ENCODE measurements at regions not wholly inside any gene's neighbourhood (a gene's known extent, or its start where the extent isn't known, plus 50 kb on each side); places are given as distances from the start of the nearest gene placed in this dataset.

DNA sequence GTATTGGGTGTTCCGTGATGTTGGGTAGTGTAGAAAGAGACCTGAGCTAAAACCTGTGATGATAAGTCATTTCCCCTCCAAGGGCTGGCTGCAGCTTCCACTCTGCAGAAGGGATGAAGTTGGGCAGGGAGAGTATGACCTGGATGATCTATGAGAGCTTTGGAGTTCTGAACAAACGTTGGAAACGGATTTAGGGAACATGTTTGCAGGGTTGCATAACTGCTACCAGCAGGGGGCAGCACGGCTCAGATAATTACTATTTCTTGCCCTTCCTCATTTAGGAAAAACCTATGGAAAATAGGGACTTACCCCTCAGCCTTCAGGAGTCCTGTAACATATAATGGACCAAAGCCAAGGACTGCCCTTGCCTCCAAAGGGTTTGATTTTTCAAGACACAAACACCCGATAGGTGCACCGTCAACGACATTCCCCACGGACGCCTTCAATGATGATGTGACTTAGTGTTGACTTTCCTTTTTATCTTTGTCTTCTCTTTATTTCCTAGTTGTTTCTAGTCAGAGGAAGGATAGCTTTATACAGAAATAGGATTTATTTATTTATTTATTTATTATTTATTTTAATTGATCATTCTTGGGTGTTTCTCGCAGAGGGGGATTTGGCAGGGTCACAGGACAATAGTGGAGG lies 164.9 kb upstream of the SASH1 start:
- RAD21 ChIA-PET (ENCODE audit: low non-redundant PET in 1 of 2, low total read pairs in 2 of 2, uncharacterized antibody in 2 of 2, unreplicated experiment in 2 of 2): interaction anchor here in 1 of 2 experiments (1.5 kb wide), 1 partner anchor 671 kb away, joined by 3 read pairs; no protein-coding TSS in a partner anchor

More for the DNA sequence above, 164.9 kb upstream of the SASH1 start:
- Histone ChIP-seq H3K9me2 (ENCODE audit: insufficient read depth) (no peaks in the 10 kb centered on the region), H3K4me2 (ENCODE audit: low read length) (no peak overlapping the region), H3K4me3 (replicated peaks in 1 of 2; ENCODE audit: low read depth in 1 of 2, low read length in 2 of 2) (no peak overlapping the region), H3K27me3 (ENCODE audit: insufficient read depth, low read length) (no peaks in the 10 kb centered on the region), H3K9me3 (ENCODE audit: control insufficient read depth in 1 of 2, insufficient read depth in 1 of 2, low read depth in 1 of 2, low read length in 2 of 2) (no peaks in the 10 kb centered on the region), H2AFZ (ENCODE audit: low read depth, low read length, poor library complexity, severe bottlenecking) (no peak overlapping the region), H3K79me2 (ENCODE audit: insufficient read depth, low read length) (no peaks in the 10 kb centered on the region), H3K27ac (ENCODE audit: low read depth, low read length) (no peak overlapping the region), H3K9ac (ENCODE audit: low read length) (no peak overlapping the region), H3K36me3 (ENCODE audit: control insufficient read depth in 1 of 2, insufficient read depth in 2 of 2, low read length in 2 of 2) (no peaks in the 10 kb centered on the region), H4K20me1 (ENCODE audit: insufficient read depth) (no peaks in the 10 kb centered on the region), H3K4me1 (ENCODE audit: control insufficient read depth in 1 of 2, insufficient read depth in 2 of 2, low read length in 2 of 2) (no peaks in the 10 kb centered on the region)
- intact Hi-C loops (cut with micrococcal nuclease): loop anchor here (1.0 kb wide), 2 partner anchors 74 to 287 kb away; no protein-coding TSS in a partner anchor
- TF ChIP-seq FOSL1 (IDR thresholded peaks at IDR 0.05; ENCODE audit: low read depth) (no peak), RAD21 (IDR thresholded peaks at IDR 0.05; ENCODE audit: low read depth) (peak; percentile 83), POLR2A (IDR thresholded peaks at IDR 0.05; ENCODE audit: borderline replicate concordance, extremely low read depth, insufficient read depth, insufficient read length) (no peak), SRF (IDR thresholded peaks at IDR 0.05; ENCODE audit: low read depth) (no peak), ZNF274 (IDR thresholded peaks at IDR 0.05; ENCODE audit: low read depth, low read length) (no peak), EZH2 (IDR thresholded peaks at IDR 0.05) (no peak), EGR1 (IDR thresholded peaks at IDR 0.05; ENCODE audit: low read depth) (no peak), YY1 (IDR thresholded peaks at IDR 0.05; ENCODE audit: extremely low read depth, insufficient replicate concordance, low read depth, low read length) (no peak), CEBPB (IDR thresholded peaks at IDR 0.05; ENCODE audit: low read depth) (0 out of 2 replicates have a peak, but pooled peaks have one; percentile 25), JUND (IDR thresholded peaks at IDR 0.05) (no peak), SIN3A (IDR thresholded peaks at IDR 0.05; ENCODE audit: low read depth) (no peak), POLR2AphosphoS5 (IDR thresholded peaks at IDR 0.05; ENCODE audit: low read depth, low read length) (no peak), TCF7L2 (IDR thresholded peaks at IDR 0.05; ENCODE audit: borderline replicate concordance, extremely low read depth, insufficient read depth, insufficient read length) (no peak), ELF1 (IDR thresholded peaks at IDR 0.05; ENCODE audit: borderline replicate concordance, low read depth) (no peak)
- TF ChIP-seq, protein P1, sequence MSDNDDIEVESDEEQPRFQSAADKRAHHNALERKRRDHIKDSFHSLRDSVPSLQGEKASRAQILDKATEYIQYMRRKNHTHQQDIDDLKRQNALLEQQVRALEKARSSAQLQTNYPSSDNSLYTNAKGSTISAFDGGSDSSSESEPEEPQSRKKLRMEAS (IDR thresholded peaks at IDR 0.05): no peak
- TF ChIP-seq, protein P2, sequence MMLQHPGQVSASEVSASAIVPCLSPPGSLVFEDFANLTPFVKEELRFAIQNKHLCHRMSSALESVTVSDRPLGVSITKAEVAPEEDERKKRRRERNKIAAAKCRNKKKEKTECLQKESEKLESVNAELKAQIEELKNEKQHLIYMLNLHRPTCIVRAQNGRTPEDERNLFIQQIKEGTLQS (IDR thresholded peaks at IDR 0.05): no peak
- TF ChIP-seq, protein P3, sequence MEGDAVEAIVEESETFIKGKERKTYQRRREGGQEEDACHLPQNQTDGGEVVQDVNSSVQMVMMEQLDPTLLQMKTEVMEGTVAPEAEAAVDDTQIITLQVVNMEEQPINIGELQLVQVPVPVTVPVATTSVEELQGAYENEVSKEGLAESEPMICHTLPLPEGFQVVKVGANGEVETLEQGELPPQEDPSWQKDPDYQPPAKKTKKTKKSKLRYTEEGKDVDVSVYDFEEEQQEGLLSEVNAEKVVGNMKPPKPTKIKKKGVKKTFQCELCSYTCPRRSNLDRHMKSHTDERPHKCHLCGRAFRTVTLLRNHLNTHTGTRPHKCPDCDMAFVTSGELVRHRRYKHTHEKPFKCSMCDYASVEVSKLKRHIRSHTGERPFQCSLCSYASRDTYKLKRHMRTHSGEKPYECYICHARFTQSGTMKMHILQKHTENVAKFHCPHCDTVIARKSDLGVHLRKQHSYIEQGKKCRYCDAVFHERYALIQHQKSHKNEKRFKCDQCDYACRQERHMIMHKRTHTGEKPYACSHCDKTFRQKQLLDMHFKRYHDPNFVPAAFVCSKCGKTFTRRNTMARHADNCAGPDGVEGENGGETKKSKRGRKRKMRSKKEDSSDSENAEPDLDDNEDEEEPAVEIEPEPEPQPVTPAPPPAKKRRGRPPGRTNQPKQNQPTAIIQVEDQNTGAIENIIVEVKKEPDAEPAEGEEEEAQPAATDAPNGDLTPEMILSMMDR (IDR thresholded peaks at IDR 0.05 in 2 of 3, conservative IDR thresholded peaks at IDR 0.05 in 1 of 3; ENCODE audit: borderline replicate concordance in 1 of 3, insufficient read depth in 1 of 3, low read depth in 2 of 3, low read length in 2 of 3): peak; percentile 76 to 90 (median 83)
- TF ChIP-seq, protein P4, sequence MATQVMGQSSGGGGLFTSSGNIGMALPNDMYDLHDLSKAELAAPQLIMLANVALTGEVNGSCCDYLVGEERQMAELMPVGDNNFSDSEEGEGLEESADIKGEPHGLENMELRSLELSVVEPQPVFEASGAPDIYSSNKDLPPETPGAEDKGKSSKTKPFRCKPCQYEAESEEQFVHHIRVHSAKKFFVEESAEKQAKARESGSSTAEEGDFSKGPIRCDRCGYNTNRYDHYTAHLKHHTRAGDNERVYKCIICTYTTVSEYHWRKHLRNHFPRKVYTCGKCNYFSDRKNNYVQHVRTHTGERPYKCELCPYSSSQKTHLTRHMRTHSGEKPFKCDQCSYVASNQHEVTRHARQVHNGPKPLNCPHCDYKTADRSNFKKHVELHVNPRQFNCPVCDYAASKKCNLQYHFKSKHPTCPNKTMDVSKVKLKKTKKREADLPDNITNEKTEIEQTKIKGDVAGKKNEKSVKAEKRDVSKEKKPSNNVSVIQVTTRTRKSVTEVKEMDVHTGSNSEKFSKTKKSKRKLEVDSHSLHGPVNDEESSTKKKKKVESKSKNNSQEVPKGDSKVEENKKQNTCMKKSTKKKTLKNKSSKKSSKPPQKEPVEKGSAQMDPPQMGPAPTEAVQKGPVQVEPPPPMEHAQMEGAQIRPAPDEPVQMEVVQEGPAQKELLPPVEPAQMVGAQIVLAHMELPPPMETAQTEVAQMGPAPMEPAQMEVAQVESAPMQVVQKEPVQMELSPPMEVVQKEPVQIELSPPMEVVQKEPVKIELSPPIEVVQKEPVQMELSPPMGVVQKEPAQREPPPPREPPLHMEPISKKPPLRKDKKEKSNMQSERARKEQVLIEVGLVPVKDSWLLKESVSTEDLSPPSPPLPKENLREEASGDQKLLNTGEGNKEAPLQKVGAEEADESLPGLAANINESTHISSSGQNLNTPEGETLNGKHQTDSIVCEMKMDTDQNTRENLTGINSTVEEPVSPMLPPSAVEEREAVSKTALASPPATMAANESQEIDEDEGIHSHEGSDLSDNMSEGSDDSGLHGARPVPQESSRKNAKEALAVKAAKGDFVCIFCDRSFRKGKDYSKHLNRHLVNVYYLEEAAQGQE (IDR thresholded peaks at IDR 0.05; ENCODE audit: low read depth): no peak
- TF ChIP-seq, protein P5, sequence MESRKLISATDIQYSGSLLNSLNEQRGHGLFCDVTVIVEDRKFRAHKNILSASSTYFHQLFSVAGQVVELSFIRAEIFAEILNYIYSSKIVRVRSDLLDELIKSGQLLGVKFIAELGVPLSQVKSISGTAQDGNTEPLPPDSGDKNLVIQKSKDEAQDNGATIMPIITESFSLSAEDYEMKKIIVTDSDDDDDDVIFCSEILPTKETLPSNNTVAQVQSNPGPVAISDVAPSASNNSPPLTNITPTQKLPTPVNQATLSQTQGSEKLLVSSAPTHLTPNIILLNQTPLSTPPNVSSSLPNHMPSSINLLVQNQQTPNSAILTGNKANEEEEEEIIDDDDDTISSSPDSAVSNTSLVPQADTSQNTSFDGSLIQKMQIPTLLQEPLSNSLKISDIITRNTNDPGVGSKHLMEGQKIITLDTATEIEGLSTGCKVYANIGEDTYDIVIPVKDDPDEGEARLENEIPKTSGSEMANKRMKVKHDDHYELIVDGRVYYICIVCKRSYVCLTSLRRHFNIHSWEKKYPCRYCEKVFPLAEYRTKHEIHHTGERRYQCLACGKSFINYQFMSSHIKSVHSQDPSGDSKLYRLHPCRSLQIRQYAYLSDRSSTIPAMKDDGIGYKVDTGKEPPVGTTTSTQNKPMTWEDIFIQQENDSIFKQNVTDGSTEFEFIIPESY (IDR thresholded peaks at IDR 0.05; ENCODE audit: extremely low read depth, insufficient replicate concordance, low read length): no peak
- POLR2A ChIA-PET: no interaction called here
- BruUV-seq (replicated peaks): no TSS peak
- DNase-seq (ENCODE audit: low read depth, low spot score) (peak; percentile 31), ATAC-seq (peak; percentile 80)
- CTCF ChIA-PET: interaction anchor here (0.7 to 2.5 kb wide), 16 partner anchors 8 to 795 kb away, joined by 3 to 18 read pairs (median 4); partner anchors contain the start of gene SAMD5
